Stimulated activated CD8-positive, alpha-beta memory T cell treated with anti-CD3 and anti-CD28 coated beads, Interleukin-7, amount 100 ng/mL, for 4 hours (primary cell): ENCODE measurements at regions not wholly inside any gene's neighbourhood (a gene's known extent, or its start where the extent isn't known, plus 50 kb on each side); places are given as distances from the start of the nearest gene placed in this dataset.
"Not testable (repeated sequence)": the region's sequence is repeated elsewhere in the genome, so short reads cannot be mapped to it uniquely, and the experiment has no call there.

Source experiments
- DNase-seq, 2 donors: peaks; one replicate each; pipeline ENCODE4 v3.0.0-alpha.2; 2020; ENCODE audit warnings: low read depth in 2 of 2

GRCh38 chr17:37828651-37829124, 83.8 kb upstream of the HNF1B start:
- no peak for DNase-seq

GRCh38 chr17:37827905-37828650, 83.2 kb upstream of the HNF1B start:
- no peak for DNase-seq

- DNase-seq, result no peak
Observed at GRCh38 chr17:37826497-37827430, 81.9 kb upstream of the HNF1B start.

- no peak for DNase-seq
Observed at GRCh38 chr17:37825851-37826250, 81.0 kb upstream of the HNF1B start.

GRCh38 chr17:37824534-37825485, 80.0 kb upstream of the HNF1B start:
- DNase-seq, result no peak

GRCh38 chr17:37823996-37824395, 79.1 kb upstream of the HNF1B start:
- no peak for DNase-seq

- no peak for DNase-seq
Observed at GRCh38 chr17:37820995-37821713, 76.3 kb upstream of the HNF1B start.

GRCh38 chr17:37820313-37820994, 75.6 kb upstream of the HNF1B start:
- DNase-seq, result no peak

- DNase-seq, result no peak
Observed at GRCh38 chr17:37818689-37819088, 73.8 kb upstream of the HNF1B start.

- no peak for DNase-seq
Observed at GRCh38 chr17:37816950-37817349, 72.1 kb upstream of the HNF1B start.

GRCh38 chr17:37815536-37815935, 70.7 kb upstream of the HNF1B start:
- no peak for DNase-seq

- DNase-seq, result no peak
Observed at GRCh38 chr17:37813751-37814150, 68.9 kb upstream of the HNF1B start.

GRCh38 chr17:37808846-37809245, 64.0 kb upstream of the HNF1B start:
- DNase-seq, result not testable (repeated sequence)

GRCh38 chr17:37802712-37803416, 58.0 kb upstream of the HNF1B start:
- DNase-seq, result no peak

- DNase-seq, result no peak
Observed at GRCh38 chr17:37802061-37802595, 57.3 kb upstream of the HNF1B start.

GRCh38 chr17:37801171-37801570, 56.3 kb upstream of the HNF1B start:
- no peak for DNase-seq

GRCh38 chr17:37797206-37797605, 52.3 kb upstream of the HNF1B start:
- DNase-seq, result no peak

GRCh38 chr17:37796076-37796475, 51.2 kb upstream of the HNF1B start:
- no peak for DNase-seq
